Suprapubic skin (tissue), 4 donors: ENCODE measurements at regions not wholly inside any gene's neighbourhood (a gene's known extent, or its start where the extent isn't known, plus 50 kb on each side); places are given as distances from the start of the nearest gene placed in this dataset.

Experiments
- DNase-seq, 2 donors: peaks; one replicate each; pipeline ENCODE4 v3.0.0-alpha.2; 2019; ENCODE audit warnings: low spot score in 2 of 2
- H3K27ac ChIP-seq: fragments of 200-600 bp; sonication (generic); one replicate; pipeline ENCODE4 v1.5.1; 2019
- H3K27me3 ChIP-seq: fragments of 200-600 bp; sonication (generic); one replicate; pipeline ENCODE4 v1.5.1; 2019
- H3K36me3 ChIP-seq: fragments of 200-600 bp; sonication (generic); one replicate; pipeline ENCODE4 v1.5.1; 2019
- H3K4me1 ChIP-seq: fragments of 200-600 bp; sonication (generic); one replicate; pipeline ENCODE4 v1.5.1; 2019
- H3K4me3 ChIP-seq: fragments of 200-600 bp; sonication (generic); one replicate; pipeline ENCODE4 v1.5.1; 2019; ENCODE audit warnings: mild to moderate bottlenecking
- H3K9me3 ChIP-seq: fragments of 200-600 bp; sonication (generic); one replicate; pipeline ENCODE4 v1.5.1; 2019
- EP300 ChIP-seq: sonication (generic); formaldehyde crosslinking; IDR thresholded peaks from one replicate; pipeline ENCODE4 v1.6.1; 2017; ENCODE audit warnings: antibody characterized with exemption
- POLR2A ChIP-seq, 2 donors: fragments of 450-650 bp; IDR thresholded peaks; one replicate each; pipeline ENCODE4 v1.6.1; 2017; ENCODE audit warnings: antibody characterized with exemption in 2 of 2, mild to moderate bottlenecking in 2 of 2, moderate library complexity in 2 of 2
- POLR2AphosphoS5 ChIP-seq, 3 donors: sonication (generic); formaldehyde crosslinking; IDR thresholded peaks; one replicate each; pipeline ENCODE4 v1.6.1; 2017; ENCODE audit warnings: antibody characterized with exemption in 3 of 3
- WGBS: methylation state at CpG from one replicate; pipeline ENCODE4 v1.1.5; 2018; 5-methylcytosine and 5-hydroxymethylcytosine counted together
- TF ChIP-seq, protein P1 (sequence below), 2 donors: fragments of 200-600 bp in 1 of 2; fragments of 450-650 bp in 1 of 2; sonication (generic) in 1 of 2; IDR thresholded peaks; one replicate each; pipeline ENCODE4 v1.5.1; 2016 to 2019; ENCODE audit warnings: antibody characterized with exemption in 2 of 2, mild to moderate bottlenecking in 1 of 2, moderate library complexity in 1 of 2

DNA sequence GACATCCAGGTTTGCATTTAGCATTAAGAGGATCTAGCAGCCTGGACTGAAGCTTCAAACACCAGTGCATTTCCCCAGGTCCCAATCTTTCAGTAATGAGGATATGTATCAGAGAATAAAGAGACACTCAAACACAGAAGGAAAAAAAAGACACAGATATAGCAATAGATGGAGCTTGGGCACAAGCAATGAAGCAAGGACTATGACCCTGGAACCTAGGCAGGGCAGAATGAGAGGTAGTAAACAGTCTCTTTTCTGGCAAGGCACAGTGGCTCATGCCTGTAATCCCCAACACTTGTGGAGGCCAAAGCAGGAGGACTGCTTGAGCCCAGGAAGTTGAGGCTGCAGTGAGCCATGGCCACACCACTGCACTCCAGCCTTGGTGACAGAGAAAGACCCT, 80.7 kb upstream of the HNRNPA3 start:
- Histone ChIP-seq H3K4me3 (no peak overlapping the region), H3K9me3 (no peaks in the 10 kb centered on the region), H3K27me3 (no peaks in the 10 kb centered on the region), H3K4me1 (no peaks in the 10 kb centered on the region), H3K27ac (no peak overlapping the region), H3K36me3 (no peaks in the 10 kb centered on the region)
- DNase-seq = no peak
- TF ChIP-seq, protein P1, sequence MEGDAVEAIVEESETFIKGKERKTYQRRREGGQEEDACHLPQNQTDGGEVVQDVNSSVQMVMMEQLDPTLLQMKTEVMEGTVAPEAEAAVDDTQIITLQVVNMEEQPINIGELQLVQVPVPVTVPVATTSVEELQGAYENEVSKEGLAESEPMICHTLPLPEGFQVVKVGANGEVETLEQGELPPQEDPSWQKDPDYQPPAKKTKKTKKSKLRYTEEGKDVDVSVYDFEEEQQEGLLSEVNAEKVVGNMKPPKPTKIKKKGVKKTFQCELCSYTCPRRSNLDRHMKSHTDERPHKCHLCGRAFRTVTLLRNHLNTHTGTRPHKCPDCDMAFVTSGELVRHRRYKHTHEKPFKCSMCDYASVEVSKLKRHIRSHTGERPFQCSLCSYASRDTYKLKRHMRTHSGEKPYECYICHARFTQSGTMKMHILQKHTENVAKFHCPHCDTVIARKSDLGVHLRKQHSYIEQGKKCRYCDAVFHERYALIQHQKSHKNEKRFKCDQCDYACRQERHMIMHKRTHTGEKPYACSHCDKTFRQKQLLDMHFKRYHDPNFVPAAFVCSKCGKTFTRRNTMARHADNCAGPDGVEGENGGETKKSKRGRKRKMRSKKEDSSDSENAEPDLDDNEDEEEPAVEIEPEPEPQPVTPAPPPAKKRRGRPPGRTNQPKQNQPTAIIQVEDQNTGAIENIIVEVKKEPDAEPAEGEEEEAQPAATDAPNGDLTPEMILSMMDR (IDR thresholded peaks at IDR 0.05) = no peak
- TF ChIP-seq POLR2A (IDR thresholded peaks at IDR 0.05) = no peak
- no peak for TF ChIP-seq POLR2AphosphoS5 (IDR thresholded peaks at IDR 0.05)
- no peak for TF ChIP-seq EP300

DNA sequence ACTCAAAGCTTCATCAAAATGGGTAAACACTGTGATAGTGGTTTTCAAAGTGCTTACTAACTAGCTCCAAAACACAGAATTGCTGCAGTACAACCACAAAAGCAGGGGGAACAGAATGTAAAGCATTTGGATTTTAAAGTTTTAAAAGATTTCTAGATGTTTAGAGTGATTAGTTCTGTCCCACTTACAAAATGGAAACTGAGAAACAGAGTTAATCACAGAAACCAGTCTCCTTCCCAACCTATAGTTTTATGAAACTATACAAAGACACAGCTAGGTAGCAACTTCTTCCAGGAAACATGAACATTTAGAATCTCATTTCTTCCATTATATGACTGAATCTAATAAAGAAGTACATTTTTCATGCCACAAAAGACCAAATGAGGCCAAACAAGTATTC, 73.8 kb upstream of the HNRNPA3 start:
- DNase-seq = no peak

DNA sequence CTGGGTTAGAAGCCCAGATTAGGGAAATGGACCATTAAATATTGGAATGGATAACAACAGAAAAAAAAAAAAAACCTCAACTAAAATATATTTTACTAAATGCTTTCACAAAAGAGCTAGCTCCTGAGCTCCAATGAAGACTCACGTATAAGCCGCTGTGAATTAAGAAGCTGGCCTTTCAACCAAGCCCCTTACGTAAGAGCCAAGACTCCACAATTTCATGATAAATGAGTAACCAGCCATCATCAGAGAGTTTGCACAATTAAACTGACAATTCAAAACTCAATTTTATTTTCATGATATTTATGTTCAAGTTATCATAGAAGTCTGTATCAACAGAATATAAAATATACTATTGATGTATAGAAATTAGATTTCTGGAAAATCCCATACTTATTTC, 70.7 kb upstream of the HNRNPA3 start:
- TF ChIP-seq, protein P1 (IDR thresholded peaks at IDR 0.05) = no peak
- TF ChIP-seq POLR2AphosphoS5 (IDR thresholded peaks at IDR 0.05) (no peak), POLR2A (IDR thresholded peaks at IDR 0.05) (no peak), EP300 (no peak)
- 94% methylated on average over 3 of the region's 3 CpGs for WGBS
- H3K27ac ChIP-seq = no peak overlapping the region
- no peak overlapping the region for H3K4me3 ChIP-seq
- no peak for DNase-seq
- peaks cover 4% of the 10 kb centered on the region for H3K4me1 ChIP-seq
- H3K36me3 ChIP-seq = no peaks in the 10 kb centered on the region
- no peaks in the 10 kb centered on the region for H3K9me3 ChIP-seq
- H3K27me3 ChIP-seq = peaks cover 10% of the 10 kb centered on the region

More for the DNA sequence above, 73.8 kb upstream of the HNRNPA3 start:
- no peak overlapping the region for H3K27ac ChIP-seq
- H3K36me3 ChIP-seq = no peaks in the 10 kb centered on the region
- H3K9me3 ChIP-seq = no peaks in the 10 kb centered on the region
- TF ChIP-seq POLR2A (IDR thresholded peaks at IDR 0.05) = no peak
- no peak for TF ChIP-seq EP300
- TF ChIP-seq, protein P1 (IDR thresholded peaks at IDR 0.05) = no peak
- no peak for TF ChIP-seq POLR2AphosphoS5 (IDR thresholded peaks at IDR 0.05)
- H3K27me3 ChIP-seq = no peaks in the 10 kb centered on the region
- no peaks in the 10 kb centered on the region for H3K4me1 ChIP-seq
- H3K4me3 ChIP-seq = no peak overlapping the region

DNA sequence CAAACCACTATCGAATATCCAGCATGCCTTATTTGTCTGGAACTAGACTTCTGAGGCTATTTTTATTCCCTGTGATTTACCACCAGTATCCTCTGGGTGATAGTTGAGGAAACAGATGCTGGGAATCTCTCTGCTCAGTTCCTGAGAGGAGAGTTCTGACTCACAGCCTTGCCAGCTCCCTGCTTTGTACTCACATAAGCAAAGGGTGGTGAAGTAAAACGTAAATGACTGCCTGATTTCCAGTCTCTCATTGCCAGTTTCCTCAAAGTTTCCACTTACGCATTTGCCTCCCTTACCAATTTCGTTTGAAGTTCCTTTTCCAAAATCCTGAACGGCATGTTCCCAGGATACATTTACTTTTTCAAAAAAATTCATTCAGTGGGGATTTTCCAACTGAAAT, 69.2 kb upstream of the HNRNPA3 start:
- no peak overlapping the region for H3K27ac ChIP-seq
- H3K4me1 ChIP-seq = peaks cover 13% of the 10 kb centered on the region
- WGBS = 31% methylated on average over 5 of the region's 5 CpGs
- no peak for DNase-seq
- H3K27me3 ChIP-seq = peaks cover 21% of the 10 kb centered on the region
- H3K36me3 ChIP-seq = no peaks in the 10 kb centered on the region
- H3K4me3 ChIP-seq = no peak overlapping the region
- TF ChIP-seq POLR2AphosphoS5 (IDR thresholded peaks at IDR 0.05) = peak in 2 of 3 donors; percentile 13 to 45
- TF ChIP-seq, protein P1 (IDR thresholded peaks at IDR 0.05) = no peak
- no peaks in the 10 kb centered on the region for H3K9me3 ChIP-seq

DNA sequence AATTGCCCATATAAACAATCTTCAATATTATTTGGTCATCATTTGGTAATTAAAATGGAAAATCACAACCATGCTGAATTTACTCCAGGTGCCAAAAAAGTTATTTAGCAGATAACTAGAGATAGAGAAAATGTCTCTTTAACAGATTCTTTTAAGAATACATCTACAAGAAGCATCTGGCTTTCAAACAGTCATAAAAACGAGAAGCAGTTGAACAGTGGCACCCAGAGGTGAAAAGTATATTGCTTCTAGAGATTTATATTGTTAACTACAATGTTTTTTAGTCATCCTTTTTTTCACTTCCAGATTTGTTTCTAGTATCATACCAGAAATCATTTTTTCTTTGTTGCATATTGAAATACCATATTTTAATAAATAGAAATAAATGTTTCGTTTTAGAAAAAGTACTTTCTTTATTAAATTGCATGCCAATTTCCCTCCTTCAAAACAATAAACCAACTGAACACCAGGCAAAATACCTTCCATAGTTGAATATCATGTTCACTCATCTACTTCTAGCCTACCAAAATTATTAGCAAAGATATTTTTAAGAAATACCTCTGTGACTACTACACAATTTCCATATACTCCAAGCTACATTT, 65.4 kb upstream of the HNRNPA3 start:
- H3K27ac ChIP-seq = no peak overlapping the region

More for the DNA sequence above, 65.4 kb upstream of the HNRNPA3 start:
- no peak overlapping the region for H3K4me3 ChIP-seq
- 0% methylated on average over 2 of the region's 2 CpGs for WGBS
- TF ChIP-seq, protein P1 (IDR thresholded peaks at IDR 0.05) = peak; percentile 25 to 64
- no peak for TF ChIP-seq EP300
- peaks cover 19% of the 10 kb centered on the region for H3K4me1 ChIP-seq
- H3K36me3 ChIP-seq = no peaks in the 10 kb centered on the region
- no peak for DNase-seq
- H3K27me3 ChIP-seq = peaks cover 34% of the 10 kb centered on the region
- H3K9me3 ChIP-seq = no peaks in the 10 kb centered on the region
